Lower leg skin (tissue), 4 donors: ENCODE measurements at regions not wholly inside any gene's neighbourhood (a gene's known extent, or its start where the extent isn't known, plus 50 kb on each side); places are given as distances from the start of the nearest gene placed in this dataset.
A peak's percentile ranks its signal among the peaks of the same experiment; 100 is the strongest.

ENCODE experiments used
- DNase-seq, 2 donors: peaks; one replicate each; pipeline ENCODE4 v3.0.0-alpha.2; 2019; ENCODE audit warnings: low spot score in 2 of 2
- H3K4me3 ChIP-seq: fragments of 200-600 bp; sonication (generic); 2 replicates; pipeline ENCODE4 v1.5.1; 2017; ENCODE audit warnings: mild to moderate bottlenecking, low read depth; ENCODE audit not compliant: poor library complexity, severe bottlenecking
- CTCF ChIP-seq, 3 donors: fragments of 450-650 bp; IDR thresholded peaks; one replicate each; pipeline ENCODE4 v1.5.1; 2016; ENCODE audit warnings: antibody characterized with exemption in 3 of 3, mild to moderate bottlenecking in 3 of 3, moderate library complexity in 2 of 3
- POLR2A ChIP-seq, 2 donors: fragments of 450-650 bp; IDR thresholded peaks; one replicate each; pipeline ENCODE4 v1.6.1; 2016 to 2017; ENCODE audit warnings: antibody characterized with exemption in 2 of 2, mild to moderate bottlenecking in 1 of 2, moderate library complexity in 1 of 2
- WGBS, 2 donors: methylation state at CpG; one replicate each; pipeline ENCODE4 v1.1.5; 2018; 5-methylcytosine and 5-hydroxymethylcytosine counted together
- intact Hi-C: fragments of 100-400 bp; cut with DNase I; formaldehyde crosslinking; loops from one replicate; pipeline ENCODE4 v1.15.0; 2023; ENCODE audit warnings: low total_unique reads

GRCh38 chr2:226213717-226214116 is 585.9 kb downstream of the IRS1 start:
- WGBS, 2 donors = 48 to 60% methylated on average over 4 of the region's 4 CpGs
- no peak overlapping the region for H3K4me3 ChIP-seq
- no peak for TF ChIP-seq POLR2A (IDR thresholded peaks at IDR 0.05)
- no peak for TF ChIP-seq CTCF (IDR thresholded peaks at IDR 0.05)
- intact Hi-C loops = loop anchor here (10.0 kb wide), 1 partner anchor 581 kb away; the partner anchor contains the start of gene IRS1
- no peak for DNase-seq

GRCh38 chr2:226211439-226211838 is 588.2 kb downstream of the IRS1 start:
- H3K4me3 ChIP-seq = no peak overlapping the region
- WGBS, 2 donors = 10 to 33% methylated on average over 1 of the region's 1 CpG
- DNase-seq = no peak
- intact Hi-C loops = loop anchor here (10.0 kb wide), 1 partner anchor 583 kb away; the partner anchor contains the start of gene IRS1
- TF ChIP-seq POLR2A (IDR thresholded peaks at IDR 0.05) (no peak), CTCF (IDR thresholded peaks at IDR 0.05) (no peak)

GRCh38 chr2:226208726-226209125 is 590.9 kb downstream of the IRS1 start:
- intact Hi-C loops = no loop called here
- no peak overlapping the region for H3K4me3 ChIP-seq
- WGBS, 2 donors = 74 to 76% methylated on average over 2 of the region's 2 CpGs
- DNase-seq = no peak
- TF ChIP-seq CTCF (IDR thresholded peaks at IDR 0.05) = no peak
- no peak for TF ChIP-seq POLR2A (IDR thresholded peaks at IDR 0.05)

- H3K4me3 ChIP-seq = no peak overlapping the region
- DNase-seq = peak in 1 of 2 donors; percentile 35
These were observed 591.9 kb downstream of the IRS1 start for GRCh38 chr2:226207671-226208070.

GRCh38 chr2:226199555-226199954 is 600.1 kb downstream of the IRS1 start:
- 85 to 90% methylated on average over 2 of the region's 2 CpGs for WGBS, 2 donors
- TF ChIP-seq CTCF (IDR thresholded peaks at IDR 0.05) = no peak
- TF ChIP-seq POLR2A (IDR thresholded peaks at IDR 0.05) = no peak
- intact Hi-C loops = no loop called here
- DNase-seq = no peak
- H3K4me3 ChIP-seq = no peak overlapping the region

More at GRCh38 chr2:226207671-226208070, 591.9 kb downstream of the IRS1 start:
- TF ChIP-seq POLR2A (IDR thresholded peaks at IDR 0.05) (no peak), CTCF (IDR thresholded peaks at IDR 0.05) (no peak)
- intact Hi-C loops = no loop called here
- WGBS, 2 donors = 58 to 60% methylated on average over 5 of the region's 5 CpGs

- no peak for DNase-seq
- WGBS, 2 donors = 72 to 81% methylated on average over 4 of the region's 4 CpGs
- no peak for TF ChIP-seq POLR2A (IDR thresholded peaks at IDR 0.05)
- TF ChIP-seq CTCF (IDR thresholded peaks at IDR 0.05) = no peak
These were observed 600.7 kb downstream of the IRS1 start for GRCh38 chr2:226198956-226199355.

More at GRCh38 chr2:226198956-226199355, 600.7 kb downstream of the IRS1 start:
- no peak overlapping the region for H3K4me3 ChIP-seq
- intact Hi-C loops = no loop called here
